Right lobe of liver (tissue), 4 donors: ENCODE measurements at regions not wholly inside any gene's neighbourhood (a gene's known extent, or its start where the extent isn't known, plus 50 kb on each side); places are given as distances from the start of the nearest gene placed in this dataset.

Experiments used
- POLR2A ChIP-seq: fragments of 450-650 bp; IDR thresholded peaks from one replicate; pipeline ENCODE4 v1.6.1; 2017; ENCODE audit warnings: antibody characterized with exemption, mild to moderate bottlenecking
- TF ChIP-seq, protein P1 (sequence below), 4 donors: fragments of 200-600 bp in 3 of 4; fragments of 450-650 bp in 1 of 4; IDR thresholded peaks; one replicate each; pipeline versions ENCODE4 v1.5.1 to v1.8.0; 2016 to 2022; ENCODE audit warnings: antibody characterized with exemption in 4 of 4, mild to moderate bottlenecking in 2 of 4
- donor health status: DM: no; HTN: no; CAD: no.
- donor health status: DM: no; HTN: no; CAD: no.
- donor health status: DM: no; HTN: yes; CAD: no.

DNA sequence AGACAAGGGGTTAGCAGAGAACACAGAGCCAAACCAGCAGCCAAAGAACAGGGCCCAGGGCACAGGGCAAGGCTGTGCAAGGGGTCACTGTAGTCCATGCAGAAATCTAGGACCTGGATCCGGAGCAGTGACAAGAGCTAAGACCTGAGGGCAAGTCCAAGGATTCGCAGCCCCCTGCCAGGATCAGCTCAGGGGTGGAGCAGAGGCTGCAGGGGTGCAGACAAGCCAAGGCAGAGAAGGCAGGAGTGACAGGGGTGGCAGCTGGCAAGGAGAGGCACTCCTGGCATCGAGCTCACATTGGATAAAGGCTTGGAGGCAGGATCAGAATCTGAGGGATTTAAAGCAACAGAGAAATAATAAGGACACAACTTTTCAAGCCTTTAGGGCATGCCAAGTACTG, 80.7 kb upstream of the NANOS1 start:
- TF ChIP-seq, protein P1, sequence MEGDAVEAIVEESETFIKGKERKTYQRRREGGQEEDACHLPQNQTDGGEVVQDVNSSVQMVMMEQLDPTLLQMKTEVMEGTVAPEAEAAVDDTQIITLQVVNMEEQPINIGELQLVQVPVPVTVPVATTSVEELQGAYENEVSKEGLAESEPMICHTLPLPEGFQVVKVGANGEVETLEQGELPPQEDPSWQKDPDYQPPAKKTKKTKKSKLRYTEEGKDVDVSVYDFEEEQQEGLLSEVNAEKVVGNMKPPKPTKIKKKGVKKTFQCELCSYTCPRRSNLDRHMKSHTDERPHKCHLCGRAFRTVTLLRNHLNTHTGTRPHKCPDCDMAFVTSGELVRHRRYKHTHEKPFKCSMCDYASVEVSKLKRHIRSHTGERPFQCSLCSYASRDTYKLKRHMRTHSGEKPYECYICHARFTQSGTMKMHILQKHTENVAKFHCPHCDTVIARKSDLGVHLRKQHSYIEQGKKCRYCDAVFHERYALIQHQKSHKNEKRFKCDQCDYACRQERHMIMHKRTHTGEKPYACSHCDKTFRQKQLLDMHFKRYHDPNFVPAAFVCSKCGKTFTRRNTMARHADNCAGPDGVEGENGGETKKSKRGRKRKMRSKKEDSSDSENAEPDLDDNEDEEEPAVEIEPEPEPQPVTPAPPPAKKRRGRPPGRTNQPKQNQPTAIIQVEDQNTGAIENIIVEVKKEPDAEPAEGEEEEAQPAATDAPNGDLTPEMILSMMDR (IDR thresholded peaks at IDR 0.05): no peak
- no peak for TF ChIP-seq POLR2A
